GM19467 (cell line): ENCODE measurements at regions not wholly inside any gene's neighbourhood (a gene's known extent, or its start where the extent isn't known, plus 50 kb on each side); places are given as distances from the start of the nearest gene placed in this dataset.
"Not testable (repeated sequence)": the region's sequence is repeated elsewhere in the genome, so short reads cannot be mapped to it uniquely, and the experiment has no call there.

Experiments used
- ATAC-seq: cut with Tn5 transposase; IDR thresholded peaks from one replicate; pipeline ENCODE4 v1.9.1; 2021; ENCODE audit warnings: mild to moderate bottlenecking, moderate library complexity; ENCODE audit not compliant: unreplicated experiment

- ATAC-seq: no peak
Measured at GRCh38 chr2:66185497-66186054, 249.3 kb upstream of the MEIS1 start.

- not testable (repeated sequence) for ATAC-seq
Measured at GRCh38 chr2:66177128-66177796, 257.7 kb upstream of the MEIS1 start.

GRCh38 chr2:66174491-66174890 is 260.4 kb upstream of the MEIS1 start:
- no peak for ATAC-seq

- no peak for ATAC-seq
Measured at GRCh38 chr2:66173645-66174044, 261.3 kb upstream of the MEIS1 start.

DNA sequence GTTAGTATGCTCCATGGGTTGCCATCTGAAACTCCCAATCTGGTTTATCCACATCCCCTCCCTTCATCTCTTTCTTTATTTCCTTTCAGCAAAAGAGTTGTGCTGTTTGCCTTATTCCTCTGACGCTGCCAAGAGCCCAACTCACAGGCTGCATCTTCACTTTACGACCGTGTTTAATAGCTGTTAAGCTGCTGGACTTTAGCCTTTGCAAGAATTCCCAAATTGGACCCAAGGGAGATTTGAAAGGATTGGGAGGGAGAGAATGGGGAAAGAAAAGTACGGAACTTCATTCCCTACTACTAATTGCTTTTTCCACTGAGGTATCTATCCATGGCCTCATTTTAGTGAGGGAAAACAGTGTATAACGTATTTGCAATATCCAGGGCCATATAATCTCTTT is 263.4 kb upstream of the MEIS1 start:
- no peak for ATAC-seq

DNA sequence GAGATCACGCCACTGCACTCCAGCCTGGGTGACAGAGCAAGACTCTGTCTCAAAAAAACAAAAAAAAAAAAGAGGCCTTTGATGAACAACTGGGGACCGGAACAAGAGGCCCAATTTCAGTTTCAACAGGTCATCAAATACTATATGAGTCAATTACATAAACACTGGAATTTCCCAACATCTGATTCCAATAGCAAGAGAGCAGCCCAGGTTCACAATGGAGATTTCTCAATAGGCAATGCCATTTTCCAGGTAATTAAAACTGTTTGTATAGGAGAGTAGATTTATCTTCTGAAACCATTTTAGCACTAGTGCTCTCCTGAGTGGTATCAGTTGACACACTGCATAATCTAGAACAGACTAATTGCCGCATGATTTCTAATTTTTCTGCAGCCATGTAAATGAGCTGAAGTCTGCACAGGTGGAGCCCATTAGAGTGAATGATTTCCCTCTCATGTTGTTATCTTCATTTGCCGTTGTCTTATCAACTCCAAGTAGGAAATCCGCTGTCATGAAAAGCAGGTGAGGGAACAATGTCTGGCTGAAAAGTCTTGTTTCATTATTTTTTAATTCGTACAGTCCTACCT is 264.1 kb upstream of the MEIS1 start:
- no peak for ATAC-seq

- no peak for ATAC-seq
Measured at GRCh38 chr2:66169076-66169475, 265.8 kb upstream of the MEIS1 start.

DNA sequence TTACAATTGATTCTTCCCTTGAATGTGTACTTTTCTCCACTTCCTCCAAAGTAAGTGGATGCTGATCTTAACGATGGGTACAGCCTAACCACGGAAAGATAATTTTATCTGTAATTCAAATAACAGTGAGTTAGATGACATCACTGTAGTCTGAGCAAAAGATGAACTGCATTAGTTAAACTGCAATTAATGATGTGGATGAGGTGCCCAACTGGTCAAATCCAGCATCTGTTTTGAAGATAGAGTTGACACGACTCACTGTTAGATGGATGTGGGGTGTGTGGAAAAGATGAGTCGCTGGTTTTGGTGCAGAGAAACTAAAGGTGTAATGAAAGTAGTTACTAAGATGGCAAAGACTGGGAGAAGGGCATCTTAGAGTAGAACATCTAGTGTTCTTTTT is 270.5 kb upstream of the MEIS1 start:
- ATAC-seq: no peak

- ATAC-seq: no peak
Measured at GRCh38 chr2:66156171-66156570, 278.8 kb upstream of the MEIS1 start.

- no peak for ATAC-seq
Measured at GRCh38 chr2:66153941-66154340, 281.0 kb upstream of the MEIS1 start.

DNA sequence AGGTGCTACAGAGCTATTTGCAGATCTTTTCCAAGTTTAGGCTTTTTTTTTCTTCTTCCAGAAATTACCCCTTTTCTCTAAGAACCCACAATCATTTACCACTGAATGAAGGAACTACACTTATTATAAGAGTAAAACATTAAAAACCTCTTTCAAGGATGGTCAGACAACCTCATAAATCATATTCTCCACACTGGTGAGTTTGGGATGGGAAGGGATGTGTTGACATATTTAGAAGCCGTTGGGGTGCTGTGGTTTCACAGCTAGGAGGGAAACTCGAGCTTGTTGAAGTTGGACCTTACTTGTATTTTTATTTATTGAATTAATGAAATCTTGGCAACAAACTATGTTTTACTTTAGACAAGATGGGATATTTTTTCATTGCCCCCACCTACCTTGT is 289.4 kb upstream of the MEIS1 start:
- no peak for ATAC-seq

- not testable (repeated sequence) for ATAC-seq
Measured at GRCh38 chr2:66144324-66144723, 290.6 kb upstream of the MEIS1 start.

DNA sequence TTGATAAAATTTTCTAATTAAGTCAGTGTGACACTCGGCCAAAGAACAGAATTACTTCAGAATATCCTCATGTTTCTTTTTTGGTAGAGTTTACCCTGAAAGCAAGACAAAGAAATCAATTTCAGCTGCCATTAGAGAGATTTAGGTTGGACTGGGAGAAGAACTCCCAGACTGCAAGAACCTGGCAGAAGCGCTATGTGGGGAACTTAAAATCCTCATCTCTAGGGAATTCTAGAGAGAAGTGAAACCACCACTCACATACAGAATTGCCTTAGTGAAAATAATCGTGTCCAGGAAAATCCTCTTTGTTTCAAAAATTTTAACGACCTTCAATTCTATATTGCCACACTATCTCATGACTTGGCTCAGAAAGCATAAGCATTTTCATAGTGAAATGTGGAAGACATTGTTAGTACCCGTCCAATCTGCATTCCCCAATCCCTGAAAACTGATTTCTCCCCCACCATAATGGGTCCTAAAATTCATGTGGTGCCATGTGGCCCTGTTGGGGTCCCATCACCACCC is 297.3 kb upstream of the MEIS1 start:
- no peak for ATAC-seq

- ATAC-seq: no peak
Measured at GRCh38 chr2:66134138-66134701, 300.7 kb upstream of the MEIS1 start.

DNA sequence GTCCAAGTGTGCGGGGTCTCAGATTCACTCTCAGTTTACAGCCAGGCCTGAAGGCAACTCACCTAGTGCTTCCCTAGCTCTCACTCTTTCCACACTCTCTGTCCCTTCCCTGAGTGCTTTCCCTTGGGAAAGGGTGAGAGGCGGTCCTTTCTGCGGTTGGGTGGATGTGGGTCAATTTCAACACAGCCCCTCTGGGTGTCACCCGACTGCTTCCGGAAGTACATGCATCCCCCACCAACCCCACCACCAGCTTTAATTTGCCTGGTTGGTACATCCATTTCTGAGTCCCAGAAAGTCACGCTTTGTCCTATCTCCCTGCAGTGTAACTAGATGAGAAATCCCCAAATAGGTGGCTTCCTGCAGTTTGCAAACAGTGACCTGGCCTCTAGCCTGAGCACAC is 307.3 kb upstream of the MEIS1 start:
- no peak for ATAC-seq

DNA sequence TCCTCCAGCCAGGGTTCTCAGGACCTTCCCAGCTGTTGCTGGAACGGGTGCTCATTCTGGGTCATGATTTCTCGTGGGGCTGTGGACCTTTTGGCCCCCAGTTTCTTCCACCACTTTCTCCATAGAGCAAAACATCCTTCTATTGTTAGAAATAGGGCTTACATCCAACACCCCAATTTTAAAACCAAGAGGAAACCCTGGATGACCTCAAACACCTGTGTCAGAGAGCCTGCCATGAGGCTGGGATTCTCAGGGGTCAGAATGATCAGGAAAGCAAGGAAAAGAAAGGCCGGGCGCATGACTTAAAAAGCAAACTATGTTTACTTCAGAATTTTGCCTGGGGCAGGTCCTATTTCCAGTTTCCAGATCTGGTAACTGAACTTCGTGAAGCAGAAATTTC is 307.9 kb upstream of the MEIS1 start:
- ATAC-seq: no peak

GRCh38 chr2:66125951-66126350 is 309.0 kb upstream of the MEIS1 start:
- ATAC-seq: no peak

DNA sequence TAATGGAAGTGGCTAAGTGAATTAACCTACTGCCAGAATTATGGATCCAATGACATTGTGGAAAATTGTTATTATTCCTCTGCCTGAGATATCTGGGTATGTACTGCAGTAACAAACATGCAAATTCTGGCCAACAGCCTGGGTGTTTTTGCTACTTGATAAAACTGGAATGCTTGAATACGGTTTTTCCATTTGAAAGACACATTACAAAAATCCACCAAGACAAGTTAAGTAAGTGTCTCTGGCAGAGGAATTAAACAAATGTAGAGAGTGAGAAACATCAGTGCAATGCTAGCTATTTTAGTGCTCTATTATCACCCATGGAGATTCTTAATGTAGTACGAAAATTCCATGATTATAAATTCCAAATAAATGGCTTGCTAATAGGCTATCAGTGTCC is 312.4 kb upstream of the MEIS1 start:
- no peak for ATAC-seq

DNA sequence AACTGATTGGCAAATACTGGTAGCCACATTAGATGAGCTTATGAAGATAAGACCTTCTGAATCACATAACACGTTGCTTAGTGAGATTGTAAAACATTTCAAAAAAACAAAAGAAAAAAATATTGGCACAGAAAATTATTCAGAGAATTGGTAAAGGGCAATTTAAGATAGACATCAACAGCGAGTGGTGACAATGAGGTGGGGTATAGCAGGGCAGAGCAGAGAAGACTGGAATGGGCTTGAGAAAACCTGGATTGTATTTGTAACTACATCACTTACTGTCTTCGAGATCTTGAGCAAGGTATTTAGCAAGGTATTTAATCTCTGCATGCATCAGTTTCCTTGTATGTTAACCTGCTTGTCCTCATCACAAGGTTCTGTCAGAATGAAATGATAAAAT is 313.0 kb upstream of the MEIS1 start:
- no peak for ATAC-seq

- ATAC-seq: no peak
Measured at GRCh38 chr2:66113988-66114625, 320.8 kb upstream of the MEIS1 start.

DNA sequence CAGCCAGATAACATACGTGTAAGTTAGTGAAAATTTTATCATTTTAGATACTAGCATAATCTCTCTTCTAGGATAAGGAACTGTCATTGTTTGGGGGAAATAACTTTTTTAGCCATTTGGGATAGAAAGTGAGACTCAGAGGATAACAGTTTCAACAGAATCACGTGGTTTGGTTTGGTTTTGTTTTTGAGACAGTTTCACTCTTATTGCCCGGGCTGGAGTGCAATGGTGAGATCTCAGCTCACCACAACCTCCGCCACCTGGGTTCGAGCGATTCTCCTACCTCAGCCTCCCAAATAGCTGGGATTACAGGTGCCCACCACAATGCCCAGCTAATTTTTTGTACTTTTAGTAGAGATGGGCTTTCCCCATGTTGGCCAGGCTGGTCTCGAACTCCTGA is 323.2 kb upstream of the MEIS1 start:
- no peak for ATAC-seq

GRCh38 chr2:66110608-66111007 is 324.3 kb upstream of the MEIS1 start:
- ATAC-seq: no peak
